Cerebellar nuclear complex (tissue), 1 donor: ENCODE measurements at regions not wholly inside any gene's neighbourhood (a gene's known extent, or its start where the extent isn't known, plus 50 kb on each side); places are given as distances from the start of the nearest gene placed in this dataset.

ENCODE experiments used
- DNase-seq, 2 experiments: peaks; one replicate each; lab custom pipeline; 2025; lab: John Stamatoyannopoulos, UW

GRCh38 chr20:17128206-17128605, 98.6 kb upstream of the PCSK2 start:
- no peak for DNase-seq

GRCh38 chr20:17129089-17129488, 97.8 kb upstream of the PCSK2 start:
- no peak for DNase-seq

GRCh38 chr20:17137692-17138091, 89.1 kb upstream of the PCSK2 start:
- no peak for DNase-seq

- no peak for DNase-seq
Measured at GRCh38 chr20:17138237-17138636, 88.6 kb upstream of the PCSK2 start.

GRCh38 chr20:17140894-17141293, 85.9 kb upstream of the PCSK2 start:
- DNase-seq, result no peak

- no peak for DNase-seq
Measured at GRCh38 chr20:17141568-17141967, 85.3 kb upstream of the PCSK2 start.

- DNase-seq, result no peak
Measured at GRCh38 chr20:17142666-17143065, 84.2 kb upstream of the PCSK2 start.

- DNase-seq, result no peak
Measured at GRCh38 chr20:17150858-17151257, 76.0 kb upstream of the PCSK2 start.

GRCh38 chr20:17155401-17155800, 71.4 kb upstream of the PCSK2 start:
- no peak for DNase-seq

GRCh38 chr20:17158701-17159100, 68.1 kb upstream of the PCSK2 start:
- no peak for DNase-seq

- no peak for DNase-seq
Measured at GRCh38 chr20:17161673-17162481, 65.0 kb upstream of the PCSK2 start.

- DNase-seq, result no peak
Measured at GRCh38 chr20:17168026-17168612, 58.7 kb upstream of the PCSK2 start.

- no peak for DNase-seq
Measured at GRCh38 chr20:17169585-17170136, 57.2 kb upstream of the PCSK2 start.

GRCh38 chr20:17171746-17172280, 55.0 kb upstream of the PCSK2 start:
- DNase-seq, result no peak

GRCh38 chr20:17172836-17173516, 53.9 kb upstream of the PCSK2 start:
- no peak for DNase-seq
